Progenitor cell of endocrine pancreas (in vitro differentiated cells): ENCODE measurements at regions not wholly inside any gene's neighbourhood (a gene's known extent, or its start where the extent isn't known, plus 50 kb on each side); places are given as distances from the start of the nearest gene placed in this dataset.

Experiments
- DNase-seq: peaks from one replicate; pipeline ENCODE4 v3.0.0; 2021; ENCODE audit warnings: low spot score; ENCODE audit not compliant: unreplicated experiment
- H3K27ac Mint-ChIP-seq: 2 replicates; pipeline ENCODE4 v1.8.0; 2021; ENCODE audit warnings: mild to moderate bottlenecking, moderate library complexity, mixed read lengths
- H3K27me3 Mint-ChIP-seq: 2 replicates; pipeline ENCODE4 v1.8.0; 2021; ENCODE audit warnings: mixed read lengths
- H3K36me3 Mint-ChIP-seq: 2 replicates; pipeline ENCODE4 v1.8.0; 2022; ENCODE audit warnings: mixed read lengths; ENCODE audit not compliant: insufficient read depth
- H3K4me1 Mint-ChIP-seq: 2 replicates; pipeline ENCODE4 v1.8.0; 2021; ENCODE audit warnings: low read depth, mixed read lengths
- H3K4me3 Mint-ChIP-seq: 2 replicates; pipeline ENCODE4 v1.8.0; 2021; ENCODE audit warnings: low read depth, mild to moderate bottlenecking, moderate library complexity, mixed read lengths
- H3K9me3 Mint-ChIP-seq: 2 replicates; pipeline ENCODE4 v1.8.0; 2021; ENCODE audit warnings: low read depth, mixed read lengths
- CTCF ChIP-seq: fragments of 200-600 bp; sonication (generic); IDR thresholded peaks from one replicate; pipeline ENCODE4 v1.5.0; 2021; ENCODE audit warnings: antibody characterized with exemption, mild to moderate bottlenecking; ENCODE audit not compliant: unreplicated experiment

DNA sequence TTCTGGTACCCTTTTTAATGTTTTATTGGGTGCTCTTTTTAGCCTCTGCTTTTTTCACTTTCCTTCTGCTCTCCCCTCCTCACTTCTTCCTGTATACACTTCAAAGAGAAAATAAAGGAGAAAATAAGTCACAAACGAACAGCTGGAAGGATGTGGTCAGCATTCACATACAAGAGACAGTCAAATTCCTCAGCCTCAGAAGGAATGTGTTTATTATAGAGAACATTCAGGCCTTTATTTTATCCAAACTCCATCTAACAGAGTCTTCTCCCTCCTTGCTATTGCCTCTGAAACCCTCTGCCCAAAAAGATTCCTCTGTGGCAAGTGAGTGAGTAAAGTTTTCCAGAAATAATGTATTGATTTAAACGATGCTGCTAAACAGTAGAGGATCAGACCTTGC lies 490.4 kb downstream of the FRK start:
- DNase-seq, result no peak
- Mint-ChIP-seq H3K4me1 (no peaks in the 10 kb centered on the region), H3K4me3 (no peak overlapping the region), H3K9me3 (peaks cover 3% of the 10 kb centered on the region), H3K36me3 (no peaks in the 10 kb centered on the region), H3K27me3 (no peaks in the 10 kb centered on the region), H3K27ac (no peak overlapping the region)
- TF ChIP-seq CTCF, result no peak

DNA sequence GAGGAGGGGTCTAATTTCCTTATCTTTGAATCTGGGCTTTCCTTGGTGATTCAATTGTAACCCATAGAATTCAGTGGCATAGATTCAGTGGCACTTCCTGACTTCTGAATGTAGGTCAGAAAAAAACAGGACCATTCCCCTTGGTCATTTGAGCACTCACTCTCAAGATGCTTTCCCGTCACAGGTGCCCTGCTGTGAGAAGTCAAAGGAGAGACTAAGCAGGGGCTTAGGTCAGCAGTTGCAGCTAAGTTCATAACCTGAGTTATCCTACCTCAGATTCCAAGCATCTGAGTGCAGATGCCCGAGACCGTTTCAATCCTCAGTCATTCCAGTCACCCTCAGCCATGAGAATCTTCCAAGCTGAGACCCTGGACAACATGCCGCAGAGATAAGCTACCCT lies 506.6 kb downstream of the FRK start:
- Mint-ChIP-seq H3K4me1 (peaks cover 29% of the 10 kb centered on the region), H3K9me3 (peaks cover 3% of the 10 kb centered on the region), H3K27ac (no peak overlapping the region), H3K27me3 (no peaks in the 10 kb centered on the region), H3K4me3 (no peak overlapping the region), H3K36me3 (no peaks in the 10 kb centered on the region)
- no peak for DNase-seq
- no peak for TF ChIP-seq CTCF

DNA sequence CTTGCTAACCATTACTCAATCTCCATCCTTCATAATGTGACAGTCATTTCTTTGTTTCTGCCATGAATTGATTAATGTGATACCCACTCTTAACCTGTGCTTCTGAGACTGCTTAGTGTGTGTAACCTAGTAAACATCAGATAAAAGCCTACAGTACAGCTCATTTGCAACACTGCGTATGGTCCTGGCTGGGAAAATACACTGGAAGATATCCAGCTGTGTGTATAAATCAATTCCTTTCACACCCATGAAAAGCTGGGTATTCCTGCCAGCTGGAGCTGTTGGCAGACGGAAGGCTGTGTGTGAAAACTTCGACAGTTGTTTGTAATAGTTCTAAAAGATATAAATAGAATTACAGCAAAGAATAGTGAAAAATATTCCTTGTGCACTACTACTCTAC lies 509.2 kb downstream of the FRK start:
- peaks cover 1% of the 10 kb centered on the region for H3K36me3 Mint-ChIP-seq
- H3K27me3 Mint-ChIP-seq, result no peaks in the 10 kb centered on the region
- peaks cover 34% of the 10 kb centered on the region for H3K4me1 Mint-ChIP-seq

GRCh38 chr6:115545672-115545986 lies 515.1 kb downstream of the FRK start:
- Mint-ChIP-seq H3K36me3 (peaks cover 1% of the 10 kb centered on the region), H3K4me1 (peaks cover 19% of the 10 kb centered on the region), H3K4me3 (no peak overlapping the region), H3K27ac (no peak overlapping the region), H3K9me3 (peaks cover 12% of the 10 kb centered on the region), H3K27me3 (no peaks in the 10 kb centered on the region)
- DNase-seq, result no peak
- no peak for TF ChIP-seq CTCF

More for the DNA sequence above, 509.2 kb downstream of the FRK start:
- H3K9me3 Mint-ChIP-seq, result peaks cover 7% of the 10 kb centered on the region
- no peak for TF ChIP-seq CTCF
- H3K27ac Mint-ChIP-seq, result no peak overlapping the region
- no peak for DNase-seq
- no peak overlapping the region for H3K4me3 Mint-ChIP-seq

GRCh38 chr6:115544765-115545671 lies 515.7 kb downstream of the FRK start:
- Mint-ChIP-seq H3K4me1 (peaks cover 15% of the 10 kb centered on the region), H3K27me3 (no peaks in the 10 kb centered on the region), H3K9me3 (peaks cover 12% of the 10 kb centered on the region), H3K27ac (no peak overlapping the region), H3K4me3 (no peak overlapping the region), H3K36me3 (peaks cover 1% of the 10 kb centered on the region)
- TF ChIP-seq CTCF, result peak; percentile 46
- peak; percentile 12 for DNase-seq
